Brain microvascular endothelial cell (primary cell): ENCODE measurements at regions not wholly inside any gene's neighbourhood (a gene's known extent, or its start where the extent isn't known, plus 50 kb on each side); places are given as distances from the start of the nearest gene placed in this dataset.
"Not testable (repeated sequence)": the region's sequence is repeated elsewhere in the genome, so short reads cannot be mapped to it uniquely, and the experiment has no call there.

Experiments used
- DNase-seq: peaks from one replicate; pipeline ENCODE4 v3.0.0-alpha.2; 2020
- H3K27ac ChIP-seq: fragments of 250-450 bp; sonication (Bioruptor Pico); 2 replicates; pipeline ENCODE4 v1.5.1; 2020; ENCODE audit warnings: mild to moderate bottlenecking, moderate library complexity
- H3K27me3 ChIP-seq: fragments of 250-450 bp; sonication (Bioruptor Pico); replicated peaks from 2 replicates; pipeline ENCODE4 v1.5.1; 2020; ENCODE audit warnings: mild to moderate bottlenecking
- H3K36me3 ChIP-seq: fragments of 250-450 bp; sonication (Bioruptor Pico); replicated peaks from 2 replicates; pipeline ENCODE4 v1.5.1; 2020; ENCODE audit warnings: mild to moderate bottlenecking
- H3K4me3 ChIP-seq: 2 replicates; pipeline ENCODE4 v1.5.1; 2011; ENCODE audit warnings: low read depth, mild to moderate bottlenecking, control low read depth, low read length, moderate library complexity
- in situ Hi-C: cut with HindIII; loops from 2 replicates; pipeline ENCODE4 v1.10.0; 2017; ENCODE audit warnings: low sequenced_read_pairs, low pct_ligation_motif_present
- TF ChIP-seq, protein P1 (sequence below): IDR thresholded peaks from 2 replicates; pipeline ENCODE4 v1.5.1; 2011; ENCODE audit warnings: low read depth, mild to moderate bottlenecking, moderate library complexity, low read length, control low read depth, inconsistent platforms; ENCODE audit errors: missing control alignments

DNA sequence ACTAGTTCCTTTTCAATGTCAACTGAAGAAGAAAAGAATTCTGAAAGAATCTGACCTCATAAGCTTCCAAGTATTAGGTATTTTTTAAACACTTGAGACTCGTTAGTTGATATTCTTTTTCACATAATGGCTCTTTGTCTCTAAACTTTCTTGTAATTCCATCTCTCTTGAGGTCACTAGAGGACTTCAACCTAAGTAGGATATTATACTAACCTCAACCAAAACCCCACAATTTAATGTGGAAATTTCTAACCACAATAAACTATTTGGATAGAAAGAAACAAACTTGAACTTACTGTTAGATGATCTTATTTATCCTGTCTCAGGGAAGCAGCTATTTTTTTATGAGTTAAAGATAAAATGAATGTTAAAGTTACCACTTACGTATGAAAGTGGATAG, 206.9 kb upstream of the FSIP2 start:
- H3K27me3 ChIP-seq, result no peaks in the 10 kb centered on the region
- TF ChIP-seq, protein P1, sequence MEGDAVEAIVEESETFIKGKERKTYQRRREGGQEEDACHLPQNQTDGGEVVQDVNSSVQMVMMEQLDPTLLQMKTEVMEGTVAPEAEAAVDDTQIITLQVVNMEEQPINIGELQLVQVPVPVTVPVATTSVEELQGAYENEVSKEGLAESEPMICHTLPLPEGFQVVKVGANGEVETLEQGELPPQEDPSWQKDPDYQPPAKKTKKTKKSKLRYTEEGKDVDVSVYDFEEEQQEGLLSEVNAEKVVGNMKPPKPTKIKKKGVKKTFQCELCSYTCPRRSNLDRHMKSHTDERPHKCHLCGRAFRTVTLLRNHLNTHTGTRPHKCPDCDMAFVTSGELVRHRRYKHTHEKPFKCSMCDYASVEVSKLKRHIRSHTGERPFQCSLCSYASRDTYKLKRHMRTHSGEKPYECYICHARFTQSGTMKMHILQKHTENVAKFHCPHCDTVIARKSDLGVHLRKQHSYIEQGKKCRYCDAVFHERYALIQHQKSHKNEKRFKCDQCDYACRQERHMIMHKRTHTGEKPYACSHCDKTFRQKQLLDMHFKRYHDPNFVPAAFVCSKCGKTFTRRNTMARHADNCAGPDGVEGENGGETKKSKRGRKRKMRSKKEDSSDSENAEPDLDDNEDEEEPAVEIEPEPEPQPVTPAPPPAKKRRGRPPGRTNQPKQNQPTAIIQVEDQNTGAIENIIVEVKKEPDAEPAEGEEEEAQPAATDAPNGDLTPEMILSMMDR, result no peak
- in situ Hi-C loops, result no loop called here
- no peak for DNase-seq
- no peak overlapping the region for H3K4me3 ChIP-seq
- no peaks in the 10 kb centered on the region for H3K36me3 ChIP-seq
- no peak overlapping the region for H3K27ac ChIP-seq

DNA sequence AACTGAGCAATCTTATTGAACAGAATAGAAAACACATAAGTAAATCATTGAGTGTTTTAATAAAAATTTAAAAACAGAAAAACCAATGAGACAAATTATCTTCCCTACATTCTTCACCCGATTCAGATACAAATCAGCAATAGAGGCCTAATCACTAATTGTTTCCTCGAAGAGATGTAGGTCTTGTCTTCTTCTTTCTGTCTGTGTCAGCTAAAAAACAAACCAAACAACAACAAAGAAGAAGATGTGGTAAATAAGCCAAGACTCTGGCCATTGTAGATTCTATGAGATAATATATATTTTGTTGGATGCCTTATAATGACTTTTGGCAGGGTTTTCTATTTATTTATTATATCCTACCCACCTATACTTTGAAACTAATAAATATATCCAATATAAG, 200.9 kb upstream of the FSIP2 start:
- H3K27me3 ChIP-seq, result no peaks in the 10 kb centered on the region
- H3K27ac ChIP-seq, result no peak overlapping the region
- in situ Hi-C loops, result no loop called here
- no peak for DNase-seq
- no peaks in the 10 kb centered on the region for H3K36me3 ChIP-seq
- TF ChIP-seq, protein P1, result no peak
- no peak overlapping the region for H3K4me3 ChIP-seq

DNA sequence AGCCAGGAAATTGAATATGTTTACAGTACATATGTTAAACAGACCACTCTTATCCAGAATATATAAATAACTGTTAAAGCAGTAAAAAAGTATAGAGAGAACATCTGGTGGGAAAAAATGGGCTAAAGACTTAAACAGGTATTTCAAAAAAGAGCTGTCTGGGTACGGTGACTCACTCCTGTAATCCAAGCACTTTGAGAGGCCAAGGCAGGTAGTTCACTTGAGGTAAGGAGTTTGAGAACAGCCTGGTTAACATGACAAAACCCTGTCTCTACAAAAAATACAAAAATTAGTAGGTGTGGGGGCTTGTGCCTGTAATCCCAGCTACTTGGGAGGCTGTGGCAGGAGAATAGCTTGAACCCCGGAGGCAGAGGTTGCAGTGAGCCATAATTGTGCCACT, 171.4 kb upstream of the FSIP2 start:
- TF ChIP-seq, protein P1, result no peak
- no peak overlapping the region for H3K4me3 ChIP-seq
- in situ Hi-C loops, result no loop called here
- no peaks in the 10 kb centered on the region for H3K36me3 ChIP-seq
- DNase-seq, result no peak
- H3K27me3 ChIP-seq, result no peaks in the 10 kb centered on the region
- no peak overlapping the region for H3K27ac ChIP-seq

DNA sequence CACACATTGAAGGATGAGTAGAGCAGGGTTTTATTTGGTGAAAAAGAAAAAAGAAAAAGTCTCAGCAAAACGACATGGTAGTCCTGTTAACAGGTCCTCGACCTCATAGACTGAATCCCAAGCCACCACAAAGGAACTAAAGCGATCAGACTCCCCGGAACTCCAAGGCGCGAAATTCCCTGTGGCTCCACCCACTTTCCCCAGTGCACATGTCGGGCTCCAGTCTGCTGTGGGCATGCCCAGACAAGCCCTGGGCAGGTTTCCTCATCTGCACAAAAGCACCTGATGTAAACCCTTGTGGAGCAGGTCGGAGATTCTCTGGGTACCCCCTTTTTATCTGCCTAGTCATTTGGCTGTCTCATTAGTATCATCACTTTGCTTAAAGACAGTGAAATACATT, 170.7 kb upstream of the FSIP2 start:
- H3K36me3 ChIP-seq, result no peaks in the 10 kb centered on the region
- TF ChIP-seq, protein P1, result no peak
- H3K4me3 ChIP-seq, result no peak overlapping the region
- DNase-seq, result no peak
- in situ Hi-C loops, result no loop called here
- H3K27me3 ChIP-seq, result no peaks in the 10 kb centered on the region
- no peak overlapping the region for H3K27ac ChIP-seq

DNA sequence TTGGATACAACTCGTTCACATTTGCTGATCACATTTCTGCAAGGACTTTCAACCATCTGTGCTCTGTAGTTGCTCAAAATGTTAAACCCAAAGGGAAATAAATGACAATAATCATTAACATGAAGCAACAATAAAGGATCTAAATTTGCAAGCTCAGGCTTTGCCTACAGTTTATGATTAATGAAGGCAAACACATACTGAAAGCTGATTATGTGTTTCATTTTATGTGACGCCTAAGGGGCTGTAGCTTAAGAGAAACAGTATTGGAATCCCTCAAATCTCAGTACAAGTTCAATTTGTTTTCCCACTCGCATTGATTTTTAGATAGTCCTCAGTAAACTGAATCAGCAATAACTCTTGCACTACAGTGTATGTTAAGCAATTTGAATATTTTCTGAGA, 160.3 kb upstream of the FSIP2 start:
- TF ChIP-seq, protein P1, result no peak
- Histone ChIP-seq H3K36me3 (no peaks in the 10 kb centered on the region), H3K4me3 (no peak overlapping the region), H3K27me3 (no peaks in the 10 kb centered on the region), H3K27ac (no peak overlapping the region)
- in situ Hi-C loops, result no loop called here
- DNase-seq, result no peak

DNA sequence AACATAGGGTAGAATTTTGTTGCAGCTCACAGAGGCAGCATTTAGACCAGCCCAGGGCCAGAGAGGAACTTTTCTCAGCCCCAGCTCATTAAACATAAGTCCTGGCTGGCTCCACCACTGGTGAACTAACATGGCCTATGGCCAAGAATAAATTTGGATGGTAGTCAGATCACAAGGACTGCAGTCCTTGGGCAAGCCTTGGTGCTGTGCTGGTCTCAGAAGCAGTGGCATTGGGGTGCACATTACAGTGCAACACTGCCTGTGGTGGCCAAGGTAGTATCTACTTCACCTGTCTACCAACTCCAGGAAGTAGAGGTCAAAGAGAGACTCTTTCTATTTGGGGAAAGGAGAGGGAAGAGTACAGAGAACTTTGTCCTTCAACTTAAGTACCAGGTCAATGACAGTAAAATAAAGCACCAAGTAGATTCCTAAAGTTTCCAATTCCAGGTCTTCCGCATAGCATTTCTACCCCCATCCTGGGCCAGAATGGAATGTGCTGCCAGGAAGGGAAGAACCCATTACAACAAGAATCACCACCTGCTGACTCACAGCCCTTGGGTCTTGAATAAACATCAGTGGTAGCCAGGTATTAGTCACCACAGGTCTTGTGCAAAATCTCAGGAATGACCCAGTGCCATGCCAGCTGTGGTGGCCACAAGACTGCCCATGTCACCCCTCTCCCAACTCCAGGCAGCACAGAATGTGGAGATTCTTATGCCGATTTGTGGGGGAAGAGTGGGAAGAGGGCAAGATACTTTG, 155.4 kb upstream of the FSIP2 start:
- Histone ChIP-seq H3K4me3 (no peak overlapping the region), H3K27ac (no peak overlapping the region), H3K27me3 (no peaks in the 10 kb centered on the region), H3K36me3 (no peaks in the 10 kb centered on the region)
- in situ Hi-C loops, result no loop called here
- TF ChIP-seq, protein P1, result no peak
- DNase-seq, result no peak

DNA sequence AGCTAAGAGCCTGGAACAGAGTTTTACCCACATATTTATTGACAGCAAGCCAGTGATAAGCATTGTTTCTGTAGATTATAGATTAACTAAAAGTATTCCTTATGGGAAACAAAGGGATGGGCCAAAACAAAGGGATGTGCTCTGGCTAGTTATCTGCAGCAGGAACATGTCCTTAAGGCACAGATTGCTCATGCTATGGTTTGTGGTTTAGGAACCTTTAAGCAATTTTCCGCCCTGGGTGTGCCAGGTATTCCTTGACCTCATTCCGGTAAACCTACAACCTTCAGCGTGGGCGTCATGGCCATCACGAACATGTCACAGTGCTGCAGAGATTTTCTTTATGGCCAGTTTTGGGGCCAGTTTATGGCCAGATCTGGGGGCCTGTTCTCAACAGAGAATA, 153.4 kb upstream of the FSIP2 start:
- H3K36me3 ChIP-seq, H3K27me3 ChIP-seq, H3K27ac ChIP-seq, DNase-seq, in situ Hi-C loops, H3K4me3 ChIP-seq: not testable (repeated sequence)

DNA sequence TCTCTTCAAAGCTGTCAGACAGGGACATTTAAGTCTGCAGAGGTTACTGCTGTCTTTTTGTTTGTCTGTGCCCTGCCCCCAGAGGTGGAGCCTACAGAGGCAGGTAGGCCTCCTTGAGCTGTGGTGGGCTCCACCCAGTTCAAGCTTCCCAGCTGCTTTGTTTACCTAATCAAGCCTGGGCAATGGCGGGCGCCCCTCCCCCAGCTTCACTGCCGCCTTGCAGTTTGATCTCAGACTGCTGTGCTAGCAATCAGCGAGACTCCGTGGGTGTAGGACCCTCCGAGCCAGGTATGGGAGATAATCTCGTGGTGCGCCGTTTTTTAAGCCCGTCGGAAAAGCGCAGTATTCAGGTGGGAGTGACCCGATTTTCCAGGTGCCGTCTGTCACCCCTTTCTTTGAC, 147.3 kb upstream of the FSIP2 start:
- H3K27ac ChIP-seq, DNase-seq, H3K27me3 ChIP-seq, H3K36me3 ChIP-seq, H3K4me3 ChIP-seq, in situ Hi-C loops: not testable (repeated sequence)
